DND-41 (cell line): ENCODE measurements at regions not wholly inside any gene's neighbourhood (a gene's known extent, or its start where the extent isn't known, plus 50 kb on each side); places are given as distances from the start of the nearest gene placed in this dataset.

Experiments
- ATAC-seq: fragments of 200-7000 bp; cut with Tn5 transposase; 3 replicates; pipeline ENCODE4 v1.9.1; 2021; ENCODE audit warnings: low read depth; ENCODE audit not compliant: insufficient read depth
- DNase-seq: peaks from one replicate; pipeline ENCODE4 v3.0.0-alpha.2; 2020
- H2AFZ ChIP-seq: 2 replicates; pipeline ENCODE4 v1.6.0; 2012; ENCODE audit warnings: low read depth, low read length
- H3K27ac ChIP-seq: 2 replicates; pipeline ENCODE4 v1.5.1; 2012; ENCODE audit warnings: low read length, inconsistent platforms
- H3K27me3 ChIP-seq: fragments of 200-600 bp; sonication (generic); 2 replicates; pipeline ENCODE4 v1.6.0; 2012; ENCODE audit warnings: low read length, mild to moderate bottlenecking, inconsistent platforms; ENCODE audit not compliant: insufficient read depth, poor library complexity
- H3K36me3 ChIP-seq: 2 replicates; pipeline ENCODE4 v1.5.1; 2012; ENCODE audit warnings: low read length, inconsistent platforms; ENCODE audit not compliant: insufficient read depth
- H3K4me1 ChIP-seq: 2 replicates; pipeline ENCODE4 v1.5.1; 2012; ENCODE audit warnings: mild to moderate bottlenecking, low read length; ENCODE audit not compliant: insufficient read depth
- H3K4me2 ChIP-seq: 2 replicates; pipeline ENCODE4 v1.6.0; 2012; ENCODE audit warnings: mild to moderate bottlenecking, moderate library complexity, low read length, inconsistent platforms; ENCODE audit not compliant: insufficient read depth
- H3K4me3 ChIP-seq, 2 experiments: fragments of 200-600 bp in 1 of 2; shearing (Covaris generic) in 1 of 2; 2 replicates each; pipeline ENCODE4 v1.5.1; 2012 to 2016; ENCODE audit warnings: inconsistent platforms in 2 of 2, low read length in 2 of 2, mild to moderate bottlenecking in 2 of 2, low read depth in 1 of 2, moderate library complexity in 1 of 2
- H3K79me2 ChIP-seq: 2 replicates; pipeline ENCODE4 v1.6.0; 2012; ENCODE audit warnings: low read length, inconsistent platforms; ENCODE audit not compliant: insufficient read depth
- H3K9ac ChIP-seq: 2 replicates; pipeline ENCODE4 v1.6.0; 2012; ENCODE audit warnings: low read depth, mild to moderate bottlenecking, inconsistent platforms, low read length, moderate library complexity
- H3K9me3 ChIP-seq: 2 replicates; pipeline ENCODE4 v1.5.1; 2012; ENCODE audit warnings: low read length, moderate library complexity, mild to moderate bottlenecking, inconsistent platforms; ENCODE audit not compliant: insufficient read depth, severe bottlenecking
- H4K20me1 ChIP-seq: 2 replicates; pipeline ENCODE4 v1.6.0; 2012; ENCODE audit warnings: low read length; ENCODE audit not compliant: insufficient read depth
- EZH2 ChIP-seq: IDR thresholded peaks from 3 replicates; pipeline ENCODE4 v1.6.1; 2012; ENCODE audit warnings: borderline replicate concordance, low read depth, mild to moderate bottlenecking, moderate library complexity, low read length, inconsistent platforms; ENCODE audit not compliant: severe bottlenecking
- TF ChIP-seq, protein P1 (sequence below): IDR thresholded peaks from 2 replicates; pipeline ENCODE4 v1.5.1; 2012; ENCODE audit warnings: borderline replicate concordance, low read length, moderate library complexity, mild to moderate bottlenecking; ENCODE audit not compliant: poor library complexity, severe bottlenecking; ENCODE audit errors: extremely low read depth

DNA sequence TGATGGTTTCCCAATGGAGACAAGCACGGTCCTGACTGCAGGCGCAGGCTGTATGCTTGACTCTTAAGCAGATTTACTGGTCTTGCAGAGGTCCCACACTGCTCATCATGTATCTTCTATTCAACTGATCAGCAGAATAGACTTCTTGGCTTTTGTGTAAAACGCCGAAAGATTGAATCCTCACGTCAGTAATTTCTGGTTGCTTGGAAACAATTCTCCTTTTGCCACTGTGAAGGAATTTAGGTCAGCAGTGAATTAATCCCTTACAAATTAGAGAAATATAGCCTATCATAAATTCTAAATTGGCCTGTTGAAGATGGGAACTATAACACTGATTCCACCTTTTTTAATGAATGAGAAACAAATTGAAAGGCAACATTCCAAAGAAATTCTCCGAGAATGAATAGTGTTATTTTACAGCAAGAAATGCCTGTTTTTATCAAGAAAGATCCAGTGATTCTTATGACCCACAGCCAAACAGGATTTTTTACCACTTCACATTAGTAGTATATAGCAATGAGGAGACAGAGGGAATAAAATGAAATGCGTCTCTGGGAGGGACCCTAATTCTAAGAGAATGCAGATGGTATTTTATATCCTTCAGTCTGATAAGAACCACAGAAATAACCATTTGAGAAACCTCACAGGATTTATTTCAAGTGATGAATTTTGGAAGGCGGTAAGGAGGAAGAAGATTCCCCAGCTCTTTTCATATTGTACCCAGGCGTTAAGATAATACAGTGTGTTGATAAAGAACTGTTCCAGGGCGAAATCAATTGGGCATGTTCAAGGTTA is 362.5 kb downstream of the RAB38 start:
- no peak overlapping the region for H2AFZ ChIP-seq
- H3K4me1 ChIP-seq, result no peaks in the 10 kb centered on the region
- no peaks in the 10 kb centered on the region for H3K9me3 ChIP-seq
- H3K27ac ChIP-seq, result no peak overlapping the region
- no peaks in the 10 kb centered on the region for H3K36me3 ChIP-seq
- no peaks in the 10 kb centered on the region for H3K27me3 ChIP-seq
- TF ChIP-seq, protein P1, sequence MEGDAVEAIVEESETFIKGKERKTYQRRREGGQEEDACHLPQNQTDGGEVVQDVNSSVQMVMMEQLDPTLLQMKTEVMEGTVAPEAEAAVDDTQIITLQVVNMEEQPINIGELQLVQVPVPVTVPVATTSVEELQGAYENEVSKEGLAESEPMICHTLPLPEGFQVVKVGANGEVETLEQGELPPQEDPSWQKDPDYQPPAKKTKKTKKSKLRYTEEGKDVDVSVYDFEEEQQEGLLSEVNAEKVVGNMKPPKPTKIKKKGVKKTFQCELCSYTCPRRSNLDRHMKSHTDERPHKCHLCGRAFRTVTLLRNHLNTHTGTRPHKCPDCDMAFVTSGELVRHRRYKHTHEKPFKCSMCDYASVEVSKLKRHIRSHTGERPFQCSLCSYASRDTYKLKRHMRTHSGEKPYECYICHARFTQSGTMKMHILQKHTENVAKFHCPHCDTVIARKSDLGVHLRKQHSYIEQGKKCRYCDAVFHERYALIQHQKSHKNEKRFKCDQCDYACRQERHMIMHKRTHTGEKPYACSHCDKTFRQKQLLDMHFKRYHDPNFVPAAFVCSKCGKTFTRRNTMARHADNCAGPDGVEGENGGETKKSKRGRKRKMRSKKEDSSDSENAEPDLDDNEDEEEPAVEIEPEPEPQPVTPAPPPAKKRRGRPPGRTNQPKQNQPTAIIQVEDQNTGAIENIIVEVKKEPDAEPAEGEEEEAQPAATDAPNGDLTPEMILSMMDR, result no peak
- TF ChIP-seq EZH2, result no peak
- ATAC-seq (no peak), DNase-seq (no peak)
- H3K4me3 ChIP-seq, result no peak overlapping the region
- H4K20me1 ChIP-seq, result no peaks in the 10 kb centered on the region
- H3K9ac ChIP-seq, result no peak overlapping the region
- H3K4me2 ChIP-seq, result no peak overlapping the region
- no peaks in the 10 kb centered on the region for H3K79me2 ChIP-seq

GRCh38 chr11:87810486-87810885 is 364.8 kb downstream of the RAB38 start:
- no peak overlapping the region for H2AFZ ChIP-seq
- no peak for TF ChIP-seq EZH2
- TF ChIP-seq, protein P1, result no peak
- no peaks in the 10 kb centered on the region for H3K79me2 ChIP-seq
- DNase-seq (no peak), ATAC-seq (no peak)
- H3K4me3 ChIP-seq, result no peak overlapping the region
- H3K4me1 ChIP-seq, result no peaks in the 10 kb centered on the region
- no peaks in the 10 kb centered on the region for H4K20me1 ChIP-seq
- no peak overlapping the region for H3K4me2 ChIP-seq
- H3K36me3 ChIP-seq, result no peaks in the 10 kb centered on the region
- H3K27me3 ChIP-seq, result no peaks in the 10 kb centered on the region
- H3K27ac ChIP-seq, result no peak overlapping the region
- no peaks in the 10 kb centered on the region for H3K9me3 ChIP-seq
- no peak overlapping the region for H3K9ac ChIP-seq

DNA sequence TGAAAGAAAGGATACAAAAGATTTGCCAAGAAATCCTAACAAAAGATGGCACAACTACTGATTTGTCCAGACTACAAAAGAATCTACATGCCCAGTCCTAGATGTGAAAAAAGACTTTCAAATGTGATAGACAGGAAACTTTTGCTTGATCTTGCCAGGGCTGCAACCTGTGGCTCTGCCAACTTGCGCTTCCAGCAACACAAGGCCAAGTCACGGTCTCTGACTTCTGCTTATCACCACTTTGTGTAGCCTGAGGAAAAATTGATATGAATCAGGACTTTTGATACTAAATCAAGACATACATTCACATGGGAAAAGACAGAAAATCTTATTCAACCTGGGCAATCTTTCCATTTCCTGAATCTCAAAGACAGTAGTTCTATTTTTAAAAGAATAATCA is 366.0 kb downstream of the RAB38 start:
- Histone ChIP-seq H3K4me2 (no peak overlapping the region), H3K4me1 (no peaks in the 10 kb centered on the region), H3K79me2 (no peaks in the 10 kb centered on the region), H3K27me3 (no peaks in the 10 kb centered on the region), H3K27ac (no peak overlapping the region), H3K36me3 (no peaks in the 10 kb centered on the region), H2AFZ (no peak overlapping the region), H3K9me3 (no peaks in the 10 kb centered on the region), H4K20me1 (no peaks in the 10 kb centered on the region), H3K9ac (no peak overlapping the region), H3K4me3 (no peak overlapping the region)
- TF ChIP-seq EZH2, result no peak
- TF ChIP-seq, protein P1, result no peak
- no peak for ATAC-seq
- no peak for DNase-seq

DNA sequence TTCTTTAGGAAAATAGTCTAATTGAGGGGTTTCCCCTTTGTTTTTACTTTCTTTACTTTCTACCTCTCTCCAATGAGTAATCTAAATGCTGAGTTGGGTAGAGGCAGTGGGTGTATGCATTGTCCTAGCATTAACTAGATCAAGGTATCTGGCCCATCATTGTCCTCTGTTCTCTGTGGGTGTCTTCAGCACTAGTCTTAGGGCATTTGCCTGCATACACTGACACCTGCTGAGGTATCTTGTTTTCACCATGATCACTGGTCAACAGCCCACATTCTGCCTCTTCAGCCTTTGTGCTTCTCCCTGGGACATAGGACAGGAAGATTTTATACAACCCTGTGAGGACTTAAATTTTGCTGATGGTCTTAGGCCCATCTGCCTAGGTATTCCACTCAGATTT is 371.1 kb downstream of the RAB38 start:
- H3K9ac ChIP-seq, result no peak overlapping the region
- H3K4me2 ChIP-seq, result no peak overlapping the region
- no peak overlapping the region for H3K27ac ChIP-seq
- DNase-seq (no peak), ATAC-seq (no peak)
- H3K9me3 ChIP-seq, result no peaks in the 10 kb centered on the region
- no peaks in the 10 kb centered on the region for H3K4me1 ChIP-seq
- no peak for TF ChIP-seq EZH2
- TF ChIP-seq, protein P1, result no peak
- H2AFZ ChIP-seq, result no peak overlapping the region
- H4K20me1 ChIP-seq, result no peaks in the 10 kb centered on the region
- H3K36me3 ChIP-seq, result no peaks in the 10 kb centered on the region
- H3K4me3 ChIP-seq, result no peak overlapping the region
- H3K27me3 ChIP-seq, result no peaks in the 10 kb centered on the region
- no peaks in the 10 kb centered on the region for H3K79me2 ChIP-seq
